Fibroblast of lung (primary cell): ENCODE measurements at regions not wholly inside any gene's neighbourhood (a gene's known extent, or its start where the extent isn't known, plus 50 kb on each side); places are given as distances from the start of the nearest gene placed in this dataset.
A peak's percentile ranks its signal among the peaks of the same experiment; 100 is the strongest.

Experiments used
- DNase-seq, 2 donors: peaks; one replicate each; pipeline versions ENCODE4 v3.0.0 to v3.0.0-alpha.2; 2010; ENCODE audit warnings: low read depth in 2 of 2
- H2AFZ ChIP-seq: 2 replicates; pipeline ENCODE4 v1.5.1; 2012; ENCODE audit warnings: low read length, control low read depth, inconsistent platforms
- H3K27ac ChIP-seq: 2 replicates; pipeline ENCODE4 v1.5.1; 2011; ENCODE audit warnings: low read length, control low read depth; ENCODE audit not compliant: insufficient read depth
- H3K27me3 ChIP-seq: 2 replicates; pipeline ENCODE4 v1.5.1; 2011; ENCODE audit warnings: mild to moderate bottlenecking, low read length; ENCODE audit not compliant: control insufficient read depth, insufficient read depth
- H3K36me3 ChIP-seq: 2 replicates; pipeline ENCODE4 v1.5.1; 2011; ENCODE audit warnings: low read length; ENCODE audit not compliant: control insufficient read depth, insufficient read depth
- H3K4me1 ChIP-seq: 2 replicates; pipeline ENCODE4 v1.5.1; 2011; ENCODE audit warnings: low read length; ENCODE audit not compliant: control insufficient read depth, insufficient read depth; ENCODE audit errors: extremely low read depth
- H3K4me2 ChIP-seq: 2 replicates; pipeline ENCODE4 v1.5.1; 2011; ENCODE audit warnings: low read length, control low read depth; ENCODE audit not compliant: insufficient read depth; ENCODE audit errors: extremely low read depth
- H3K4me3 ChIP-seq, 4 experiments: fragments of 200-600 bp in 1 of 4; sonication (generic) in 1 of 4; replicated peaks in 1 of 4; 2 replicates each; pipeline ENCODE4 v1.5.1; 2011 to 2016; ENCODE audit warnings: low read length in 4 of 4, low read depth in 3 of 4, mild to moderate bottlenecking in 3 of 4, control low read depth in 2 of 4, inconsistent platforms in 1 of 4, mixed read lengths in 1 of 4; ENCODE audit not compliant: insufficient read depth in 1 of 4; ENCODE audit errors: control extremely low read depth in 1 of 4
- H3K79me2 ChIP-seq: 2 replicates; pipeline ENCODE4 v1.5.1; 2012; ENCODE audit warnings: mild to moderate bottlenecking, low read length, inconsistent platforms; ENCODE audit not compliant: control insufficient read depth, insufficient read depth
- H3K9ac ChIP-seq: 2 replicates; pipeline ENCODE4 v1.5.1; 2011; ENCODE audit warnings: mild to moderate bottlenecking, low read length, control low read depth; ENCODE audit not compliant: insufficient read depth
- H3K9me3 ChIP-seq: 2 replicates; pipeline ENCODE4 v1.5.1; 2012; ENCODE audit warnings: low read depth, low read length; ENCODE audit not compliant: control insufficient read depth, insufficient read depth
- H4K20me1 ChIP-seq: 2 replicates; pipeline ENCODE4 v1.5.1; 2011; ENCODE audit warnings: low read length; ENCODE audit not compliant: control insufficient read depth, insufficient read depth; ENCODE audit errors: extremely low read depth
- EZH2 ChIP-seq: IDR thresholded peaks from 2 replicates; pipeline ENCODE4 v1.5.1; 2012; ENCODE audit warnings: low read length, control low read depth, mild to moderate bottlenecking; ENCODE audit errors: missing control alignments
- TF ChIP-seq, protein P1 (sequence below), 2 donors: IDR thresholded peaks in 1 of 2; conservative IDR thresholded peaks in 1 of 2; 1 replicate in 1 of 2; 2 replicates in 1 of 2; pipeline ENCODE4 v1.5.1; 2011 to 2012; ENCODE audit warnings: low read length in 2 of 2, control low read depth in 1 of 2, inconsistent platforms in 1 of 2, low read depth in 1 of 2, mild to moderate bottlenecking in 1 of 2

DNA sequence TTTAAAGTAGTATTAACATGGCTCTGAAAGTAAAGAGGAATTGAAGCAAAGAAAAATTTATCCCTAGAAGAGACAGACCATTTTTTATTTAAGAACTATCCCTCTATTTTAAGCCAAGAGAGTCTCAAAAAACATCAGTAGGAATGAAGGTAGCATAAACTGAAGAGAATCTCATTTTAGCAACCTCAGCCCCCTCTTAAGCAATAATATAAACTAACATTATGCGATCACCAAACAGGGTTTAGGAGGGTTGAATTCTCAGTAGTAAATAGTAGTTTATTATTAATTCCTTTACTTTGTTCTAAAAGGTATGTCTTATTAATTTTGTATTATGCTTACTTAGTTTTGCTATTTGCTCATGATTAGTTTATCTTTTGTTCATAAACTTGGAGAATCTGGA lies 287.4 kb downstream of the CDK5RAP2 start:
- TF ChIP-seq, protein P1, sequence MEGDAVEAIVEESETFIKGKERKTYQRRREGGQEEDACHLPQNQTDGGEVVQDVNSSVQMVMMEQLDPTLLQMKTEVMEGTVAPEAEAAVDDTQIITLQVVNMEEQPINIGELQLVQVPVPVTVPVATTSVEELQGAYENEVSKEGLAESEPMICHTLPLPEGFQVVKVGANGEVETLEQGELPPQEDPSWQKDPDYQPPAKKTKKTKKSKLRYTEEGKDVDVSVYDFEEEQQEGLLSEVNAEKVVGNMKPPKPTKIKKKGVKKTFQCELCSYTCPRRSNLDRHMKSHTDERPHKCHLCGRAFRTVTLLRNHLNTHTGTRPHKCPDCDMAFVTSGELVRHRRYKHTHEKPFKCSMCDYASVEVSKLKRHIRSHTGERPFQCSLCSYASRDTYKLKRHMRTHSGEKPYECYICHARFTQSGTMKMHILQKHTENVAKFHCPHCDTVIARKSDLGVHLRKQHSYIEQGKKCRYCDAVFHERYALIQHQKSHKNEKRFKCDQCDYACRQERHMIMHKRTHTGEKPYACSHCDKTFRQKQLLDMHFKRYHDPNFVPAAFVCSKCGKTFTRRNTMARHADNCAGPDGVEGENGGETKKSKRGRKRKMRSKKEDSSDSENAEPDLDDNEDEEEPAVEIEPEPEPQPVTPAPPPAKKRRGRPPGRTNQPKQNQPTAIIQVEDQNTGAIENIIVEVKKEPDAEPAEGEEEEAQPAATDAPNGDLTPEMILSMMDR (conservative IDR thresholded peaks at IDR 0.05 in 1 of 2, IDR thresholded peaks at IDR 0.05 in 1 of 2; ENCODE audit: low read depth in 1 of 2, low read length in 2 of 2) = no peak
- TF ChIP-seq EZH2 = no peak
- no peaks in the 10 kb centered on the region for H3K4me1 ChIP-seq
- no peak overlapping the region for H3K4me3 ChIP-seq
- H3K9ac ChIP-seq = no peak overlapping the region
- H3K27ac ChIP-seq = no peak overlapping the region
- no peaks in the 10 kb centered on the region for H3K36me3 ChIP-seq
- DNase-seq = no peak
- no peak overlapping the region for H2AFZ ChIP-seq
- no peak overlapping the region for H3K4me2 ChIP-seq
- H3K27me3 ChIP-seq = no peaks in the 10 kb centered on the region
- H3K9me3 ChIP-seq = no peaks in the 10 kb centered on the region
- H4K20me1 ChIP-seq = no peaks in the 10 kb centered on the region
- H3K79me2 ChIP-seq = no peaks in the 10 kb centered on the region

DNA sequence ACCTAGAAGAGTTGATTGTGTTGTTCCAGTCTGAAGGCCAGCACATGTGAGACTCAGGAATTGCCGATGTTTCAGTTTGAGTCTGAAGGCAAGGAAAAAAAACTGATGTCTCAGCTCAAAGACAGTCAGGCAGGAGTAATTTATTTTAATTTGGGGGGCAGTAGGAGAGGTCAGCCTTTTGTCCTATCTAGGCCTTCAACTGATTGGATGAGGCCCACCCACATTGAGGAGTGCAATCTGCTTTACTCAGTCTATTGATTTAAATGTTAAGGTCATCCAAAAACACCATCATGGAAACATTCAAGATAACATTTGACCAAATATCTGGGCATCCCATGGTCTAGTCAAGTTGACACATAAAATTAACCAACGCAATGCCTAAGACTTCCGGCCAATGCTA lies 288.9 kb downstream of the CDK5RAP2 start:
- H3K9ac ChIP-seq = no peak overlapping the region
- no peaks in the 10 kb centered on the region for H3K4me1 ChIP-seq
- H3K4me2 ChIP-seq = no peak overlapping the region
- H3K9me3 ChIP-seq = no peaks in the 10 kb centered on the region
- no peaks in the 10 kb centered on the region for H3K27me3 ChIP-seq
- no peak overlapping the region for H2AFZ ChIP-seq
- H3K4me3 ChIP-seq = no peak overlapping the region
- H4K20me1 ChIP-seq = no peaks in the 10 kb centered on the region
- H3K27ac ChIP-seq = no peak overlapping the region
- DNase-seq = no peak
- TF ChIP-seq, protein P1 (conservative IDR thresholded peaks at IDR 0.05 in 1 of 2, IDR thresholded peaks at IDR 0.05 in 1 of 2; ENCODE audit: low read depth in 1 of 2, low read length in 2 of 2) = no peak
- no peak for TF ChIP-seq EZH2
- no peaks in the 10 kb centered on the region for H3K79me2 ChIP-seq
- H3K36me3 ChIP-seq = no peaks in the 10 kb centered on the region

DNA sequence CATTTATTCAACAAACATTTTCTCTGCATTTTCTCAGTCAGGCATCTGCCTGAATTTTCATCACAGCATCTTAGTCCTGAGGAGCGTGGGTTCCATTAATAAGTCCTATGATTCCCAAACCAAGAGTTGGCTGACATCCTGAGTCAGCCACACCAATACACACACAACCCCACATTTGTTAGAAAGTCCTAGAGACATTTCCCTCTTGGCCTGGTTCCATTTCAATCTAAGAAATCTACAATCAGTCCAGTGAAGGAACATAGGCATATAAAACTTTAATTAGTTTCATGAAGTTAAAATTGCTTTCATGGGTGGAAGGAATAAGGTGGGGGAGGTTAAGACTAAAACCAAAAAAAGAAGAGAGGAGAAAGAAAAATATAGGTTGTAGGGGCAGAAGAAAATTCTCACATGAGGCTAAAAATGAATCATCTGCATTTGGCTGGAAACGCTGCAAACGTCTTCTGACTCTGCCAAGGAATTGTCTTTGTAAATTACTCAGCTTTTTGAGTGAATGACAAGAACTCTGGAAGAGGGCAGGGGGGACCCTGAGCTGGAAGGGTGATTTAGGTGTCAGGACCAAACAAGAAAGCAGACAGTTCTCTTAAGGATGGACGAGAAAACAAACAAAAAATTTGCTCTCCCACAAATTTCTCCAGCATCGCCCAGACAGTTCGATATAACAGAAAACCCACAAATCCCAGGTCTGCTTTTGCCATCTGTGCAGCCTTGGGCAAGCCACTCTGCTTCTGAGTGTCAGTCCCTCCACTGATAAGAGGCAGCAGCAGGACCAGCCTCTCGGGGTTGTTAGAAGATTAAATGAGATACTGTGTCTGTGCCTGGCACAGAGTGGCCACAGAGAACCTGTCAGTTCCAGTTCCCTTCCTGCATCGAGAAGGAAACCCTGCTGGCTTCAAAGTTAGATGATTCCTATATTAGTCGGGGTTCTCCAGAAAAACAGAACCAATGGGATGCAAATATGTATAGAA lies 289.7 kb downstream of the CDK5RAP2 start:
- DNase-seq = peak in 1 of 2 donors; percentile 42
- Histone ChIP-seq H3K9me3 (no peaks in the 10 kb centered on the region), H3K4me2 (no peak overlapping the region)

More for the DNA sequence above, 289.7 kb downstream of the CDK5RAP2 start:
- no peak for TF ChIP-seq EZH2
- TF ChIP-seq, protein P1 (conservative IDR thresholded peaks at IDR 0.05 in 1 of 2, IDR thresholded peaks at IDR 0.05 in 1 of 2; ENCODE audit: low read depth in 1 of 2, low read length in 2 of 2) = no peak
- H3K79me2 ChIP-seq = no peaks in the 10 kb centered on the region
- no peaks in the 10 kb centered on the region for H3K36me3 ChIP-seq
- H3K27ac ChIP-seq = no peak overlapping the region
- no peaks in the 10 kb centered on the region for H3K4me1 ChIP-seq
- H4K20me1 ChIP-seq = no peaks in the 10 kb centered on the region
- no peak overlapping the region for H3K4me3 ChIP-seq
- H3K27me3 ChIP-seq = no peaks in the 10 kb centered on the region
- H3K9ac ChIP-seq = no peak overlapping the region
- H2AFZ ChIP-seq = no peak overlapping the region
